OCI-LY7 (cell line): ENCODE measurements at regions not wholly inside any gene's neighbourhood (a gene's known extent, or its start where the extent isn't known, plus 50 kb on each side); places are given as distances from the start of the nearest gene placed in this dataset.

Experiments
- CTCF ChIP-seq: fragments of 200-600 bp; sonication (generic); conservative IDR thresholded peaks from 2 replicates; pipeline ENCODE4 v1.5.1; 2014; ENCODE audit warnings: mild to moderate bottlenecking, antibody characterized with exemption, low read length, moderate library complexity, mixed read lengths
- EZH2phosphoT487 ChIP-seq: fragments of 200-600 bp; sonication (generic); IDR thresholded peaks from 2 replicates; pipeline ENCODE4 v1.6.1; 2018; ENCODE audit warnings: low read depth, borderline replicate concordance, mild to moderate bottlenecking, mixed run types, antibody characterized with exemption, low read length, moderate library complexity, mixed read lengths

DNA sequence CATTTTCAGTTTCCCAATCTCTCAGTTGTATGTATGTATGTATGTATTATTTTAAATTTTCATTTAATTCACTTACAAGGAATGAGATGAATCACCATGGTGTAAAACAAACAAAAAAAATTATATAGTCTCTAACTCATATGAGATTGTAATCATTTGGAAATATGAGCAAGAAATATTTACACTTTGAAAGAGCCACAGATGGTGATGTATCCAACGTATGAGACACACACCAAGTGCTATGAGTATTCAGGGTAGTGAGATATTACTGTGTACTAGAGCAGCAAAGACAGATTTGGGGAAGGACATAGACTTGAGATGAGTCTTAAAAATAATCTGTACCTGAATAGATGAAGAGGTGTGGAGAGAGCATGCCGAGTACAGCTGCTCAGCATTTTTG is 1154.4 kb downstream of the RAPGEF2 start:
- TF ChIP-seq CTCF (no peak), EZH2phosphoT487 (no peak)
